Endothelial cell of umbilical vein (primary cell): ENCODE measurements at regions not wholly inside any gene's neighbourhood (a gene's known extent, or its start where the extent isn't known, plus 50 kb on each side); places are given as distances from the start of the nearest gene placed in this dataset.

Experiments
- BruUV-seq: library from RNA; stranded (reverse); fragments of 400-500 nt; replicated peaks from 2 replicates; lab custom pipeline; 2021; lab: Mats Ljungman, UMichigan
- CTCF ChIA-PET: fragments of 300-600, 350-600 bp; sonication (Branson Sonifier 250); formaldehyde crosslinking; loops from one replicate; lab custom pipeline; 2021; ENCODE audit warnings: antibody characterized with exemption, inconsistent platforms; lab: Charles Lee
- POLR2A ChIA-PET: fragments of 300-600, 350-600 bp; sonication (Branson Sonifier 250); formaldehyde crosslinking; loops from one replicate; lab custom pipeline; 2021; ENCODE audit warnings: antibody characterized with exemption, inconsistent platforms; lab: Charles Lee
- DNase-seq: peaks from one replicate; pipeline ENCODE4 v3.0.0-alpha.2; 2011; ENCODE audit warnings: low read depth, low spot score
- FAIRE-seq: peaks from 2 replicates; lab custom pipeline; 2011; peaks lifted over from hg19 to GRCh38; lab: Jason Lieb, UNC
- H2AFZ ChIP-seq: 2 replicates; pipeline ENCODE4 v1.6.0; 2012; ENCODE audit warnings: low read depth, low read length, control low read depth, inconsistent platforms
- H3K27ac ChIP-seq: 2 replicates; pipeline ENCODE4 v1.5.1; 2011; ENCODE audit warnings: low read depth, mild to moderate bottlenecking, control low read depth, low read length, moderate library complexity; ENCODE audit not compliant: insufficient read depth
- H3K27me3 ChIP-seq, 2 experiments: 2 replicates each; pipeline versions ENCODE4 v1.6.0 to v1.6.1; 2011; ENCODE audit warnings: low read length in 2 of 2, mixed read lengths in 1 of 2; ENCODE audit not compliant: control insufficient read depth in 2 of 2, insufficient read depth in 2 of 2
- H3K36me3 ChIP-seq, 2 experiments: 2 replicates in 1 of 2; 3 replicates in 1 of 2; pipeline ENCODE4 v1.5.1; 2011; ENCODE audit warnings: low read length in 2 of 2, mild to moderate bottlenecking in 1 of 2, moderate library complexity in 1 of 2; ENCODE audit not compliant: control insufficient read depth in 2 of 2, insufficient read depth in 2 of 2; ENCODE audit errors: extremely low read depth in 1 of 2
- H3K4me1 ChIP-seq: 3 replicates; pipeline ENCODE4 v1.5.1; 2011; ENCODE audit warnings: mild to moderate bottlenecking, low read length; ENCODE audit not compliant: control insufficient read depth, insufficient read depth; ENCODE audit errors: extremely low read depth
- H3K4me2 ChIP-seq: 2 replicates; pipeline ENCODE4 v1.6.1; 2011; ENCODE audit warnings: low read length, control low read depth, mixed read lengths; ENCODE audit not compliant: insufficient read depth
- H3K4me3 ChIP-seq, 3 experiments: fragments of 200-600 bp in 1 of 3; sonication (generic), shearing (Covaris generic) in 1 of 3; replicated peaks in 1 of 3; 2 replicates each; pipeline ENCODE4 v1.5.1; 2011 to 2016; ENCODE audit warnings: control low read depth in 3 of 3, low read length in 3 of 3, mild to moderate bottlenecking in 2 of 3, inconsistent platforms in 1 of 3, low read depth in 1 of 3, moderate library complexity in 1 of 3; ENCODE audit not compliant: insufficient read depth in 1 of 3
- H3K79me2 ChIP-seq: 2 replicates; pipeline ENCODE4 v1.6.0; 2012; ENCODE audit warnings: low read length, inconsistent platforms; ENCODE audit not compliant: control insufficient read depth, insufficient read depth
- H3K9ac ChIP-seq: replicated peaks from 2 replicates; pipeline ENCODE3; 2011; ENCODE audit warnings: low read length, control low read depth; ENCODE audit not compliant: insufficient read depth; ENCODE audit errors: extremely low read depth
- H3K9me1 ChIP-seq: replicated peaks from 3 replicates; pipeline ENCODE4 v1.6.0; 2011; ENCODE audit warnings: mild to moderate bottlenecking, low read length; ENCODE audit not compliant: control insufficient read depth, insufficient read depth; ENCODE audit errors: extremely low read depth
- H3K9me3 ChIP-seq: replicated peaks from 2 replicates; pipeline ENCODE4 v1.5.1; 2012; ENCODE audit warnings: low read length, inconsistent platforms; ENCODE audit not compliant: control insufficient read depth, insufficient read depth
- H4K20me1 ChIP-seq: replicated peaks from 2 replicates; pipeline ENCODE3; 2011; ENCODE audit warnings: mild to moderate bottlenecking, low read length; ENCODE audit not compliant: control insufficient read depth, insufficient read depth; ENCODE audit errors: extremely low read depth
- EZH2 ChIP-seq: IDR thresholded peaks from 2 replicates; pipeline ENCODE4 v1.6.1; 2012; ENCODE audit warnings: borderline replicate concordance, low read depth, mild to moderate bottlenecking, moderate library complexity, low read length, inconsistent platforms; ENCODE audit not compliant: severe bottlenecking
- FOS ChIP-seq: IDR thresholded peaks from 2 replicates; pipeline ENCODE4 v1.6.1; 2011; ENCODE audit warnings: mild to moderate bottlenecking, low read length, moderate library complexity, borderline replicate concordance; ENCODE audit not compliant: insufficient read depth
- GATA2 ChIP-seq: IDR thresholded peaks from 2 replicates; pipeline ENCODE4 v1.7.0; 2011; ENCODE audit warnings: low read depth, mild to moderate bottlenecking, moderate library complexity, mixed read lengths, low read length; ENCODE audit not compliant: insufficient read length, insufficient read depth
- JUN ChIP-seq: IDR thresholded peaks from 2 replicates; pipeline ENCODE4 v1.6.1; 2011; ENCODE audit warnings: borderline replicate concordance, low read depth; ENCODE audit not compliant: insufficient read length, insufficient read depth
- MYC ChIP-seq: IDR thresholded peaks from one replicate; pipeline ENCODE4 v1.6.1; 2011; ENCODE audit warnings: mild to moderate bottlenecking, low read depth, low read length
- POLR2A ChIP-seq: IDR thresholded peaks from 2 replicates; pipeline ENCODE4 v1.6.1; 2012; ENCODE audit warnings: low read depth, mild to moderate bottlenecking, control low read depth, low read length
- POLR2AphosphoS5 ChIP-seq: IDR thresholded peaks from 2 replicates; pipeline ENCODE4 v1.6.1; 2012; ENCODE audit warnings: low read depth, mild to moderate bottlenecking, control low read depth, low read length, moderate library complexity; ENCODE audit not compliant: insufficient read depth
- dilution Hi-C: fragments of 300-500 bp; cut with MboI; formaldehyde crosslinking; loops from one replicate; pipeline ENCODE4 v1.15.0; 2019; ENCODE audit warnings: low sequenced_read_pairs; ENCODE audit not compliant: extremely low pct_ligation_motif_present
- intact Hi-C: fragments of 100-400 bp; cut with micrococcal nuclease; formaldehyde crosslinking; loops from one replicate; pipeline ENCODE4 v1.10.0; 2022
- TF ChIP-seq, protein P1 (sequence below), 2 donors: IDR thresholded peaks; 1 replicate in 1 of 2; 2 replicates in 1 of 2; pipeline ENCODE4 v1.5.1; 2011; ENCODE audit warnings: low read length in 2 of 2, mild to moderate bottlenecking in 2 of 2, moderate library complexity in 2 of 2, control low read depth in 1 of 2, inconsistent platforms in 1 of 2, low read depth in 1 of 2; ENCODE audit not compliant: insufficient read depth in 1 of 2; ENCODE audit errors: extremely low read depth in 1 of 2
- TF ChIP-seq, protein P2 (sequence below): IDR thresholded peaks from 2 replicates; pipeline ENCODE4 v1.6.1; 2011; ENCODE audit not compliant: insufficient read depth, insufficient read length

- POLR2A ChIA-PET, result no interaction called here
- no peaks in the 10 kb centered on the region for H3K79me2 ChIP-seq
- dilution Hi-C loops, result no loop called here
- H3K9ac ChIP-seq, result no peak overlapping the region
- H3K4me3 ChIP-seq, result no peak overlapping the region
- H3K4me1 ChIP-seq, result no peaks in the 10 kb centered on the region
- peaks cover 8% of the 10 kb centered on the region for H3K9me3 ChIP-seq
- no peaks in the 10 kb centered on the region for H3K9me1 ChIP-seq
- H4K20me1 ChIP-seq, result no peaks in the 10 kb centered on the region
- no peak overlapping the region for H2AFZ ChIP-seq
- BruUV-seq, result no TSS peak
- DNase-seq (no peak), FAIRE-seq (no peak)
- H3K36me3 ChIP-seq, result no peaks in the 10 kb centered on the region
- TF ChIP-seq MYC, result no peak
- no peak for TF ChIP-seq EZH2
- no peak for TF ChIP-seq POLR2AphosphoS5
- TF ChIP-seq, protein P1, sequence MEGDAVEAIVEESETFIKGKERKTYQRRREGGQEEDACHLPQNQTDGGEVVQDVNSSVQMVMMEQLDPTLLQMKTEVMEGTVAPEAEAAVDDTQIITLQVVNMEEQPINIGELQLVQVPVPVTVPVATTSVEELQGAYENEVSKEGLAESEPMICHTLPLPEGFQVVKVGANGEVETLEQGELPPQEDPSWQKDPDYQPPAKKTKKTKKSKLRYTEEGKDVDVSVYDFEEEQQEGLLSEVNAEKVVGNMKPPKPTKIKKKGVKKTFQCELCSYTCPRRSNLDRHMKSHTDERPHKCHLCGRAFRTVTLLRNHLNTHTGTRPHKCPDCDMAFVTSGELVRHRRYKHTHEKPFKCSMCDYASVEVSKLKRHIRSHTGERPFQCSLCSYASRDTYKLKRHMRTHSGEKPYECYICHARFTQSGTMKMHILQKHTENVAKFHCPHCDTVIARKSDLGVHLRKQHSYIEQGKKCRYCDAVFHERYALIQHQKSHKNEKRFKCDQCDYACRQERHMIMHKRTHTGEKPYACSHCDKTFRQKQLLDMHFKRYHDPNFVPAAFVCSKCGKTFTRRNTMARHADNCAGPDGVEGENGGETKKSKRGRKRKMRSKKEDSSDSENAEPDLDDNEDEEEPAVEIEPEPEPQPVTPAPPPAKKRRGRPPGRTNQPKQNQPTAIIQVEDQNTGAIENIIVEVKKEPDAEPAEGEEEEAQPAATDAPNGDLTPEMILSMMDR (IDR thresholded peaks at IDR 0.05; ENCODE audit: extremely low read depth in 1 of 2, insufficient read depth in 1 of 2, low read depth in 1 of 2, low read length in 2 of 2), result no peak
- TF ChIP-seq, protein P2, sequence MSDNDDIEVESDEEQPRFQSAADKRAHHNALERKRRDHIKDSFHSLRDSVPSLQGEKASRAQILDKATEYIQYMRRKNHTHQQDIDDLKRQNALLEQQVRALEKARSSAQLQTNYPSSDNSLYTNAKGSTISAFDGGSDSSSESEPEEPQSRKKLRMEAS, result no peak
- TF ChIP-seq POLR2A, result no peak
- no peak for TF ChIP-seq GATA2
- no peak for TF ChIP-seq JUN
- TF ChIP-seq FOS, result no peak
- H3K27me3 ChIP-seq, result no peaks in the 10 kb centered on the region
- CTCF ChIA-PET, result no interaction called here
- intact Hi-C loops, result no loop called here
- H3K27ac ChIP-seq, result no peak overlapping the region
- no peak overlapping the region for H3K4me2 ChIP-seq
Measured at GRCh38 chr20:21921251-21921650, 215.8 kb downstream of the PAX1 start.
